HUES48 (cell line): ENCODE measurements at regions not wholly inside any gene's neighbourhood (a gene's known extent, or its start where the extent isn't known, plus 50 kb on each side); places are given as distances from the start of the nearest gene placed in this dataset.
"Not testable (repeated sequence)": the region's sequence is repeated elsewhere in the genome, so short reads cannot be mapped to it uniquely, and the experiment has no call there.

Experiments used
- H3K27ac ChIP-seq: one replicate; pipeline ENCODE4 v1.7.0; 2013; ENCODE audit warnings: low read depth, low read length, inconsistent platforms
- H3K27me3 ChIP-seq: 2 replicates; pipeline ENCODE4 v1.6.1; 2013; ENCODE audit warnings: mild to moderate bottlenecking, low read length; ENCODE audit not compliant: control insufficient read depth, insufficient read depth
- H3K36me3 ChIP-seq: 2 replicates; pipeline ENCODE4 v1.6.1; 2013; ENCODE audit warnings: low read length; ENCODE audit not compliant: control insufficient read depth, insufficient read depth
- H3K4me1 ChIP-seq: 2 replicates; pipeline ENCODE4 v1.6.1; 2013; ENCODE audit warnings: mild to moderate bottlenecking, low read length; ENCODE audit not compliant: control insufficient read depth, insufficient read depth
- H3K4me3 ChIP-seq: 2 replicates; pipeline ENCODE4 v1.5.1; 2013; ENCODE audit warnings: mild to moderate bottlenecking, low read depth, low read length
- H3K9ac ChIP-seq: 2 replicates; pipeline ENCODE4 v1.6.1; 2013; ENCODE audit warnings: mild to moderate bottlenecking, low read depth, low read length, moderate library complexity
- H3K9me3 ChIP-seq: 2 replicates; pipeline ENCODE4 v1.6.1; 2013; ENCODE audit warnings: low read length; ENCODE audit not compliant: control insufficient read depth, insufficient read depth

DNA sequence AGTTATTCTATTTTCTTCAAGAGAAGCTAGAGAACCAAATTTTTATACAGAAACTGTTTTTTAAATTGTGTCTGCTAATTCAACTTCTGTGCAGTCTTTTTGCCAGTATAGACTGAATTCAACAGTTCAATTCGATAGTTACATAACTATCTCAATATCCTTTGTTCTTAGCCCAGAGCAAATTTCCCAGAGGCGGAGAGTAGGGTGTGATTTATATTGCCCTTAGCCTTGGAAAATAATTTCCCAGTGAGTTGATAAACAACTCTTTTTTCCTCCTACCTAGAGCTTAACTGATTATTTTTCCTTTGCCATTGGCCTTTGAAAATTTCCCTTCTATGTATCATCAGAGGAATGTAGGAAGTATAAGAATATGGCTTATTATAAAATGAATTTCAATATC, 420.5 kb downstream of the NSUN3 start:
- H3K9me3 ChIP-seq: no peaks in the 10 kb centered on the region
- no peak overlapping the region for H3K9ac ChIP-seq
- H3K36me3 ChIP-seq: no peaks in the 10 kb centered on the region
- no peak overlapping the region for H3K27ac ChIP-seq
- H3K4me3 ChIP-seq: no peak overlapping the region
- no peaks in the 10 kb centered on the region for H3K4me1 ChIP-seq
- no peaks in the 10 kb centered on the region for H3K27me3 ChIP-seq

DNA sequence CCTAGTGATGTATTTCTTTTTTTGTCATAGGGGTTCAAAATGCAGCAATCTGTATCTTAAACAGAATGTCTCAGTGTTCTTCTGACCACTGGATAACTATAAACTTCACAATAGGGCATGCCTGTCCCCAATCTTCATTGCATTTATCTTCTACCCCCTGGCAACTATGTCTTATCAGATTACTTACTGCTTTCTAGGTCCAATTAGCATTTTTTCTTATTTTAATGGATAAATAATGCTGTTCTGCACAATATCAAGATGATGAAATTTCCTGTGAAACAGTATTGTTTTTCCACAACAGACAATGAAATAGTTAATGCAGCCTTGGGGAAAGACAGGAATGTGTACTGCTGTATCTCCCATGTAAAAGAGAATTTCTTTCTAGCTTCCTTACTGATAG, 432.1 kb downstream of the NSUN3 start:
- 0 out of 2 replicates have a peak, but pooled peaks cover 6% of the 10 kb centered on the region for H3K4me1 ChIP-seq
- no peak overlapping the region for H3K27ac ChIP-seq
- no peak overlapping the region for H3K4me3 ChIP-seq
- no peaks in the 10 kb centered on the region for H3K27me3 ChIP-seq
- no peak overlapping the region for H3K9ac ChIP-seq
- H3K36me3 ChIP-seq: no peaks in the 10 kb centered on the region
- H3K9me3 ChIP-seq: no peaks in the 10 kb centered on the region

DNA sequence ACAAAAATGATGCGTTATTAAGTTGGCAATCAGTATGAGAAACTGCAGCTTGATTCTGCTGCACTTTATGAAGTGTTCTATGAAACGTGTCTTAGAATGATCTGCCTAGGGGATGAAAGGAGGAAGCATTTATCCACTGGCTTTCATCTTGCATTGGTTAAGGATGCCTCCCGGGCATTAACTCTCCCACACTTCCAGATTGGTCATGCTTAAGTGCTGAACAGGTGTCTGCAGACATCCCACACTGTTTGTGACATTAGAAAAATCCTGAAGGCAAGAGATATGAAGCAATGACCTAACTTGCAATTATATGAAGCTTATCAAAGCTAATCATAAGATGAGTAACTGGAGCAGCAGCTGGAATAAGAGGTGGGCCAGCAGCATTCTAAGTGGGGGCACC, 437.3 kb downstream of the NSUN3 start:
- H3K27me3 ChIP-seq: no peaks in the 10 kb centered on the region
- no peak overlapping the region for H3K27ac ChIP-seq
- no peaks in the 10 kb centered on the region for H3K36me3 ChIP-seq
- no peak overlapping the region for H3K9ac ChIP-seq
- no peak overlapping the region for H3K4me3 ChIP-seq
- no peaks in the 10 kb centered on the region for H3K4me1 ChIP-seq
- H3K9me3 ChIP-seq: peaks cover 13% of the 10 kb centered on the region

DNA sequence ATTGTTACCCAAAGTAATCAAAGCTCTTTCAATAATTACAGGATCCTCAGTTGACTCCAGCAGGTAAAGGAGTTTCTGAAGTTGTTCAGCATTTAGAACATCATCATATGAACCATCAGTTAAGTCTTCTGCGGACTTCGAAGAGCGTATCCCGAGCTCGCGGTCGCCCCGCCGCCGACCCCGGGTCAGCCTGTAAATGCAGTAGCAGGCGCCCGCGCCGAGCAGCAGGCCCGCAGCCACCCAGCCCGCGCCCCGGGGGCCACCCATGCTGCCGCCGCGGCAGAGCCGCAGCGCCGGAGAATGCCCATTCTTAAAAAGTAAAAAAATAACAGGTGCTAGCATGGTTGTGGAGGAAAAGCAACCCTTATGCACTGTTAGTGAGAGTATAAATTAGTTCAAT, 444.5 kb downstream of the NSUN3 start:
- H3K27ac ChIP-seq, H3K9me3 ChIP-seq, H3K27me3 ChIP-seq, H3K36me3 ChIP-seq, H3K4me3 ChIP-seq, H3K4me1 ChIP-seq, H3K9ac ChIP-seq: not testable (repeated sequence)

DNA sequence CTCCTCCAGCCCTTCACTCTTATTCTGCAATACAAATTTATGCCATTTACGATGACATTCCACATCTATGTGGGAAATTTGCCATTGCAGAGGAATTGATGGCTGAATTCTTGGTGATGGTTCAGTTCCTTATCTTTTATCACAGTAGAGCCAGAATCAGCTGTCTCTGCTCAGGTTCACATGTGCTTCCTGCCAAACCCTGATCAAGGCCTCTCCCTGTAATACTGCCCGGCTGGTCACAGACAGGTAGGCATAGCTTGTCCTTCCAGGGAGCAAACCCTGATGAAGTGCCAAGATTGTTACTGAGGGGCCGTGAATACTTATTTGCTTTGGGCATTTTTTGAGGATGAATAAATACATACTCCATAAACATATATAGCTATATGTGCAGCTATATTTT, 450.0 kb downstream of the NSUN3 start:
- no peak overlapping the region for H3K9ac ChIP-seq
- H3K4me1 ChIP-seq: no peaks in the 10 kb centered on the region
- no peak overlapping the region for H3K27ac ChIP-seq
- H3K9me3 ChIP-seq: no peaks in the 10 kb centered on the region
- H3K36me3 ChIP-seq: no peaks in the 10 kb centered on the region
- no peaks in the 10 kb centered on the region for H3K27me3 ChIP-seq
- no peak overlapping the region for H3K4me3 ChIP-seq

DNA sequence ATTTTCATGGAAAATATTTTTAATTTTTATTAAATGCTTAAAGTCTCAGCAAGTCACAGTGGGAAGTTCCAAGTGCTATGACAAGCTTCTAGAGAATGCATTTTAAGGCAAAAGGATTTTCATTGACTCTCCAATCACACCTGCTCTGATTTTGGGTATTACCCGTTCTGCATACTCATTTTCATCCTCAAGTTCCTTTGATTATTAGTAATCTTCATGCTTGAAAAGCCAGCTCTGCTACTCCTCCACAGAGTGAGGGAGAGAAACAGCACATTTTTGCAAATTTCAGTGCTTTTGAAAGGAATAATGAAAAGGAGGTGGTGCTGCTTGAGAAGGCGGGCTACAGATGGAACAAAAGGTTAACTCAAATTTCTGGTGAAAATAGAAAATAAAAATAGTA, 450.7 kb downstream of the NSUN3 start:
- H3K4me1 ChIP-seq: no peaks in the 10 kb centered on the region
- H3K27me3 ChIP-seq: no peaks in the 10 kb centered on the region
- H3K9ac ChIP-seq: no peak overlapping the region
- no peak overlapping the region for H3K27ac ChIP-seq
- H3K36me3 ChIP-seq: no peaks in the 10 kb centered on the region
- H3K9me3 ChIP-seq: no peaks in the 10 kb centered on the region
- no peak overlapping the region for H3K4me3 ChIP-seq

DNA sequence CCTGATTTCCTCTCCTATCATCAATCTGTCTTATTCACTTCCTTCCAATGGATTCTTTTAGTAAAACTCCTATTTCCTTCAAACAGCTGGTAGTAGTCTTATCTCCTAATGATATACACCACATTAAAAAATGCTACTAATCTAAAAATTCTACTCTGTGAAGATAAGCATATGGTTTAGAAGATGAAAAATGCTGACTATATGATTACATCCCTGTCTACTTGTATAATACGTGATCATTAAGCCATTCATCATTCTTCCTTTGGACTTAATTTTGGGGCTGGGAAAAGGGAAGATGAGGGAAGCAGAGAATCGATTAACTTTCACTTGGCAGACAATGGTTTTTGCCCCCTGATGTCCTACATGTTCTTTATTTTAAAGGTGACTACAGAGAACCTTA, 453.1 kb downstream of the NSUN3 start:
- Histone ChIP-seq H3K27me3 (no peaks in the 10 kb centered on the region), H3K27ac (no peak overlapping the region), H3K36me3 (no peaks in the 10 kb centered on the region), H3K4me1 (no peaks in the 10 kb centered on the region), H3K4me3 (no peak overlapping the region), H3K9me3 (no peaks in the 10 kb centered on the region), H3K9ac (no peak overlapping the region)

DNA sequence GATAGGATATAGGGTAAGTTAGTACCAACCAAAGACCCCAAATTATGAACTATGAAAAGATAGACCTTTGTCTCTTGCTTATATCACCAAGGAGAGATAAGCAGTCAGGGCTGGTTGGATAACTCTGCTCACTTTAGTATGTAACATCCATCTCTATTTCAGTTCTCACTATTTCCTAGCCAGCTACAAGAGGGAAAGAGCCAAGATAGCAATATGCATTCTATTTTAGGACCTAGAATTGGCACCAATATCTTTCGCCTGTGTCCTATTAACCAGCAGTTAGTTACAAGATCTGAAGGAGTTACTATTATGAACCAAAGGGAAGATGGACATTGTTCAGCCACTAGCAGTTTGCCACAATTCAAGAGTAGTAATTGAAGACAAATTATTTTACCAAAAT, 457.5 kb downstream of the NSUN3 start:
- H3K9ac ChIP-seq: no peak overlapping the region
- no peak overlapping the region for H3K27ac ChIP-seq
- no peaks in the 10 kb centered on the region for H3K27me3 ChIP-seq
- peaks cover 18% of the 10 kb centered on the region for H3K4me1 ChIP-seq
- H3K9me3 ChIP-seq: no peaks in the 10 kb centered on the region
- no peaks in the 10 kb centered on the region for H3K36me3 ChIP-seq
- H3K4me3 ChIP-seq: no peak overlapping the region

DNA sequence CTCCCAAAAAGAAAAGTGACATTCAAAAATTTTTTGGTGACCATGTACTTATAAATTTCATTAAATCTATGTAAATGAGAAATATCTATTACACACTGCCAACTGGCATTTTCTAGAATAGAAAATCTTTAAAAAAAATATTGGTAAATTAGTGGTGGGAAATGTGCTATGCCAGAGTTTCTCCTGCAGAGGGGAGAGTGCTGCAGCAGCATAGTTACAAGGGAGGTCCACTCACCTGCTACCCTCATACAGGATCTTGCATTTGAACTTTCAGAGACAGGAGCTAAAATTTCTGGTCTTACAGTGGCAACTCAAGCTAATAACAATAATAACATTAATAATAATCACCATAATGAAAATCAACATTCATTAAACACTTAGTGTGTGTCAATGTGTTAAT, 459.6 kb downstream of the NSUN3 start:
- Histone ChIP-seq H3K9me3 (no peaks in the 10 kb centered on the region), H3K27ac (no peak overlapping the region), H3K9ac (no peak overlapping the region), H3K36me3 (no peaks in the 10 kb centered on the region), H3K27me3 (no peaks in the 10 kb centered on the region), H3K4me1 (peaks cover 29% of the 10 kb centered on the region), H3K4me3 (no peak overlapping the region)

DNA sequence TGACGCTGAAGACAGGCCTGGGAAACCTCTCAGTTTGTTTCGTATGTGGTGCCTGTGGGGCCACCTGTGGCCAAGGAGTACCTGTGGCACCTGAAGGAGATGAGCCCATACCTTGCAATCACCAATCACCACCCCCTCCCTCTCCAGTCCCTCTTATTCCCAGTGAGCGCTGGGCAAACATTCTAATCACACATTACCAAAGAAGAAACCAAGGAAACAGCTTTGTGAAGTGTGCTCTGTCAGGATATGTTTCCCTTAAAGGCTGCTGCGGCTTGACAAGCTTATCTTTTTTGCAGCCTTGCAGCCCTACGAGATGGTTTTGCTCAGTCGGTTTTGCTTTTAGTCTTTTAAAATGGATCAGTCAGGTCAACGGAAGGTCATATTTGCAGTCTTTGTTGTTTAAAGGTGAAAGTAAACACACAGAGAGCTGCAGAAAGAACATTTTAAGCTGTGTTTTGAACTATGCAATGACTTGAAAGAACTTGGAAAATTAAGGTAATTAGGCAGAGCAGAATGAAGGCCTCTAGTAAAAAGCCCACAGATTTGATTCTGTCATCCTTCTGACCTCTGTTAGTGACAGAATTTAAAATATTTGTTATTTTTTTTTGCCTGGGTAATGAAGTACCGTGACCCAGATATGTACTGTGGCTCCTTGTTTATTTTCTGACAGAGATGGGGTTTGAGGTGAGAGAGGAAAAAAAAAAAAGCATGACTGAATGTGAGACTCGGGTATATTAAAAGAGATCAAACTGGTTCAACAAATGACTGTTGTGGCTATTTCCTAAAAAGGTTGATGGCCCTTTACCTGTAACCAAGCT, 461.4 kb downstream of the NSUN3 start:
- peaks cover 29% of the 10 kb centered on the region for H3K4me1 ChIP-seq
- no peaks in the 10 kb centered on the region for H3K36me3 ChIP-seq
- H3K9ac ChIP-seq: no peak overlapping the region
- no peak overlapping the region for H3K27ac ChIP-seq
- H3K27me3 ChIP-seq: no peaks in the 10 kb centered on the region
- H3K9me3 ChIP-seq: no peaks in the 10 kb centered on the region
- no peak overlapping the region for H3K4me3 ChIP-seq

DNA sequence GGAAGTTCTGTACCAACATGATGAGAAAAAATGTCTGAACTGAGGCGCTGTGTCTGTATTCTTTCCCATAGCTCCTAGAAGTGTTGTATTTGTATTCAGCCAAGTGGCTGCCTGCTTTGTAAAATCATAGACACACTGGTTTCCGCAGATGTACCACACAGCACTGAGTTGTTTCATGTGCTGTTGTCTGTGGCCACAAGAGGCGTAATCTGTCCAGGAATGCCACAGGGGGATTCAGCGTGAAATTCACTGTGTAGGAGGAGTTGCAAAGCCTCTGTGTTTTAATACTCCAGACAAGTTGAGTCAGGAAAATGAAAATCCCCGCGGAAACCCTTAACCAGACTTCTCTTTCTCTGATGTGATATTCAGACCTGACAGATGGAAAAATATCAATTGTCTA, 462.2 kb downstream of the NSUN3 start:
- Histone ChIP-seq H3K9ac (no peak overlapping the region), H3K36me3 (no peaks in the 10 kb centered on the region), H3K27me3 (no peaks in the 10 kb centered on the region), H3K4me3 (no peak overlapping the region), H3K27ac (no peak overlapping the region), H3K9me3 (no peaks in the 10 kb centered on the region), H3K4me1 (peaks cover 29% of the 10 kb centered on the region)
